HG02852 (cell line): ENCODE measurements at regions not wholly inside any gene's neighbourhood (a gene's known extent, or its start where the extent isn't known, plus 50 kb on each side); places are given as distances from the start of the nearest gene placed in this dataset.

Source experiments
- ATAC-seq: cut with Tn5 transposase; IDR thresholded peaks from one replicate; pipeline ENCODE4 v1.9.1; 2021; ENCODE audit warnings: mild to moderate bottlenecking, moderate library complexity; ENCODE audit not compliant: unreplicated experiment

DNA sequence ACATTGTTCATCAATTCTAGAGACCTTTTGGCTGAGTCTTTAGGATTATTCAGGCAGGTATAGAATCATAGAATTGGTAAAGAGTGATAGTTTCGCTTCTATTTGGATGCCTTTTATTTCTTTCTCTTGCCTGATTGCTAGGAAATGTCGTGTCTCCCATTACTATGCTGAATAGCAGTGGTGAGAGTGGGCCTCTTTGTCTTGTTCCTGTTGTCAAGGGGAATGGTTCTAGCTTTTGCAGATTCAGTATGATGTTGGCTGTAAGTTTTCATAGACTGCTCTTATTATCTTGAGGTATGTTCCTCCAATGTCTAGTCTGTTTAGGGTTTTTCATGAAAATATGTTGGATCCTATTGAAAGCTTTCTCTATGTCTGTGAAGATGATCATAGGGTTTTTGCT, 200.2 kb upstream of the PABPC4L start:
- no peak for ATAC-seq

DNA sequence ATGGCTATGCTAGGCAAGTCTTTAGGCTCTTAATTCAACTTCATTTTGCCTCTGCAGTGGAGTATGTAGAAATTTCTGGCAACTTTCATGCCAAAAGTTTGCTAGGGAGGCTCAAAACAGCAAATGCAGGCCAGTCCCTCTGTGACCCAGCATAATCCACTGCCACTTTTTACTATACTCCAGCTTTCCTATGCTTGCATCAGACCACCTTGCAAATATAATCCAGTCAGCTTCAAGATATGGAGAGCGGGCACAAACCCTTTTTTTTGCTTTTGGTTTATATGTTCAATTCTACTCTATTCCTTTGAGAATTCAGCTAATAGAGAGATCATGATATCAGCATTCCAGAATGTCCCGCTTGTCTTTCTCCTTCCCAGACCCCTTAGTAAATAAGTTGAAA, 192.0 kb upstream of the PABPC4L start:
- ATAC-seq: no peak

DNA sequence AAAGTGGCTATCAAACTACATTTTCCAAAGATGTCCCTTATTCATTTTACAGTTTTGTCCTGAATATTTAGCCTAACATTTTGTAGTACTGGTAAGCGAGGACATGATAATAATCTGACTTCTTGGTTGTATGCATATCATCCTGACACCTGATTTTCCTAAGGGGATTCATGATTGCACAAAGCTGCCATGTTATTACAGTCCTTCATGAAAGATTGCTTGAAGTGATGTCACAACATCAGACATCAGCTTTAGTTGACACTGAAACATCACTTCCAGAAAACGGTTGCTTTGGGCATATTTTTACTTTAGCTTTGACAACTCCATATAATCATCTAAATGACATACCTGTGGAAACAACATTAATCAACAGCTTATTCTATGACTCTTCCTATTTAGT, 188.7 kb upstream of the PABPC4L start:
- ATAC-seq: no peak

DNA sequence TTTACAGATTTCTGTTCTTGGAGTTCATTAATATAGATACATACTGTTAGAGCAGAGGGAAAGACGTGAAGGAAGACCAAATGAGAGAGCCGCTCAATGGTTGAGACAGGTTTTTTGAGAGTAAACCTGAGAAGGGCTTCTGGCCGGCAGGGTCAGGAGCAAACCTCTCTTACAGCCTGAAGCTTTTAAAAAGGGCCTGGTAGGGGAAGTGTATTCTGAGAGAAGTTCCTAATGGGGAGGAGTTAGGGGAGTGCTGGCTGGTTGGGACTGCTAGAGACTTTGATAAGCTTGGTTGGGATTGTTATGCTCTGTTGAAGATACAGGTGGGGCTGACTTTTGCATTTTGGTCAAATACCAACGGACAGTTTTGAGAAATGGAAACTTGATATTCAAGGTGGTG, 186.8 kb upstream of the PABPC4L start:
- no peak for ATAC-seq

DNA sequence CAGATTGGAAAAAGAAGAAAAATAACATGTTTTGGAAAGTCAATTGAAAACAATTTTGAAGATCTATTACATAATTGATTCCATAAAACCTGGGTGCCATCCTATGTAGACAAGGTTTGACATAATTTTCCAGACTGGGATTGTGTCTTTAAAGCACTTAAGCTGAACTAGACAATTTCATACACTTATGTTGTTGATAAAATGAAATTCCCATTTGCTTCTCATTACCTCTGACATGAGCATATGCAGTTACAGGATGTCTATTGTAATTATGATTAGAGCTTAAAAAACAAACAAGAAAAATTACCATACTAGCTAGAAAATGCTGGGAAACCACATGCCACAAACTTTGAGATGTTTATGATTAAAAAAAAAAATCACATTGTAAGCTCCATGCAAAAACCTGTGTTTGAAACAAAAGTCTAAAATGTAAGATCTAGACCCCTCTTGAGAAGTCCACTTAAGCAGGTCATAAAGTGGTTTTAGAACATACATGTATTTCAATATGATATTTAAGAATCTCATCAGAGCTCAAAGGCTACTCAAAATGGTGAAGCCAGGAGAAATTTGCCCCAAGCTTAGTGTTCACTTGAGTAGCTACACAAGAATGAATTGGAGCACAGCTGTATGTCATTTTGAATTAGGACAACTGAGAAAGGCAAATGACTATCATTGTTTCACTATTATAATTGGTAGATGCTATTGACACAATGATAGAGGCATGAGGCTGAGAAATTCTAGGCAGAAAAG, 181.1 kb upstream of the PABPC4L start:
- no peak for ATAC-seq

DNA sequence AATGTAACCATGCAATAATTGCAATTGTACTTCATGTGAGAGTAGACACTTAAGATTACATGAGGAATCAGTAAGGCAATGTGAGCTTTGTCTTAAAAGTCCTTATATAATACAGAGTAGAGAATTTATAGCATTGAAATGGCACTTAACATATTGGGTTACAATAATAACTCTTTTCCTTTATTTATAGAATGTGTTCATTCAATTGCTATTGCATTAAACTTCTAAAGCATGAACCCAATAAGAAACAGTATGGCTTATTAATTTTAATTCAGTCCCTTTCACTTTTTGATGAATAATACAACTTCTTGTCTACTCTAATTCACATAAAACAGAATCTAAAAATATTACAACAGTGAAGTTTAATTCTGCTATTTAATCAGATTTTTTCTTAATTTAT, 174.2 kb upstream of the PABPC4L start:
- no peak for ATAC-seq

DNA sequence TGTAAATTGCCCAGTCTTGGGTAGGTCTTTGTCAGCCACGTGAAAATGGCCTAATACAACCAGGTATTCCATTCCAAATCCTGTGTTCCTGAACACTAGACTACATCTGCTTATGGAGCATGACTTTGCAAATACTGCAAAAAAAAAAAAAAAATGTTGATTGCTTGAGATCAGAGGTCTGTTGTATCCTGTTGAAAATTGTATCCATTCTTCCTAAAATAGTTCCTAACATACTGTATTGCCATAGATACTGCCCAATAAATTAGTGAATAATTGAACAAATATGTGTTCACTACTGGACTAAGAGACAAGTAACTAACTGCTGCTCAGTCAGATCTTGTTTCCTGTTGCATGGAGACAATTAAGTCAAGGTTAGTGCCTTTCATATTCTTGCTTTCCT, 164.3 kb upstream of the PABPC4L start:
- no peak for ATAC-seq

DNA sequence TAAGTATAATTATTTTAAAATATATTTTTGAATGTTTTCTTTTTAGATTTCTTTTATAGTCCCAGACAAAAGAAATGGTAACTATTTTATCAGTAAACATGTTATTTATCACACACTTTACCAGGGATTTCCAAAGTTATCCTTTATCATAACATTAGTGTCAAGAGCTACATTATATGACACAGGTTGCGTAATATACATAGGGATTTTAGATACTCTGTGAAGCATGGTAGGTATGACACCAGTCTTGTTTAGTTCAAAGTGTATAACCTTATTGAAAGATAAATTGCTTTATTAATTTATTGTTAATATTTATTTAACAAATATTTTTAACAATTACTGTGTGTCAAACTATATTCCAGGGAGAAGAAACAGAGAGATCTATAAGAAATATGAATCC, 163.3 kb upstream of the PABPC4L start:
- no peak for ATAC-seq

DNA sequence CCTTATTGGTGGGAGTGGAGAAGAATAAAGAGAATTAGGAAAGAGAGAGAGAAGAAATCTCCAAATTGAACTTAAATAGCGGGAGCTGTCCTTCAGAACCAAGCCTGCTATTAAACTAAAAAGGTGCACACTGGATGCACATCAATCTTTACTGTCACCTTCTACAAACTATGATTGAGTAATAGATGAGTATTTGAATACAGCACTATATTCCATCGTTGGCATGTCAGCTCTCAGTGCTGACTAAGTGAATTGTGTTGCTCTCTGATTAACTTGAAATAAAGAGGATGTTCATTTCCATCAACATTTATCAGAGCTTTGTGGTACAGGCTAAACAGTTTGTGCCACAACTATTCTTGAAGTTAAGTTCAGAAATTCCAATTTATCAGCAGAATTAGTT, 143.7 kb upstream of the PABPC4L start:
- ATAC-seq: no peak

DNA sequence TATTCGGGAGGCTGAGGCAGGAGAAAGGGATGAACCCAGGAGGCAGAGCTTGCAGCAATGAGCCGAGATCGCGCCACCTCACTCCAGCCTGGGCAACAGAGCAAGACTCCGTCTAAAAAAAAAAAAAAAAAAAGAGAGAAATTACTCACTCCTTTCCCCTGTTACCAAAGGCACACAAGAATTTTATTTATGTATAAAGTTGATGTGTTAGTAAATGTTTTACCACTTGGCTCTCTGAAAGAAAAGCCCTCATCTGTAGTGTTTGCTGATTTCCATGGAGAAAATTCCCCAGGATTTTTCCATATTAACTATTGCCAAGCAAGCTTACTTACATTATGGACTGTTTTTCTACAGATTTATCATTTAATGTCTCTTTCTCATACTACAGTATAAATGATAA, 142.1 kb upstream of the PABPC4L start:
- no peak for ATAC-seq

DNA sequence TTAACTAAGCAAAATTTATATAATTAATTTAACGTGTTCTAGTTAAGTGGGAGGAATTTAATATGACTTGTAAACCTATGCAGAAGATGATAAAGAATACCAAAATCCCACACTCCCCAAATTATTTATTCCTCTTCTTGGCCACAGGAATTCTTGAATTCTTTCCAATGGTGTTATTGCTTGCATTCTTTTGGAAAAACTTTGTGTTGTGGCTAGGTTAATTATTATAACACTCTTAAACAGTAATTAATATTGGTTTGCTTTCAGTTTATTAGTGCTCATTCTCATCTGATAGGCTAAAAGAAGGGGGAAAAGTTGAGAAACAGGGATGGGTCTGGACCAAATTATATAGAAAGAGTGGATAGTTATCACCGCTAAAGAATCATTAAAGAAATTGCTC, 141.5 kb upstream of the PABPC4L start:
- ATAC-seq: no peak

DNA sequence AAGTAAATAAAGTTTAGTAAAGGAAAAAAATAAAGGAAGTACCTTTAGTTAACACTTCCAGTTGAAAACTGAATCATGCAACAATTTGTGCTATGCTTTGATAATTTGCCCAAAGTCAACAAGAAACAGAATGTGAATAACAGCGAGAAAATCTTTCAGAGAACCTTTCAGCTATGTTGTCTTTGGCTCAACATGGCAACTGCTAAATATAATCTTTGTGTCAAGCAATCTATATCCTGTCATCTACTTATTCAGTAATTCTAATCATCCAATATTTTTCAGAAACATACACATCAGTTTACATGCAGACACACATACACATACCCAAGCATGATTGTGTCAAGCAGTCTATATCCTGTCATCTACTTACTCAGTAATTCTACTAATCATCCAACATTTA, 136.0 kb upstream of the PABPC4L start:
- ATAC-seq: no peak

DNA sequence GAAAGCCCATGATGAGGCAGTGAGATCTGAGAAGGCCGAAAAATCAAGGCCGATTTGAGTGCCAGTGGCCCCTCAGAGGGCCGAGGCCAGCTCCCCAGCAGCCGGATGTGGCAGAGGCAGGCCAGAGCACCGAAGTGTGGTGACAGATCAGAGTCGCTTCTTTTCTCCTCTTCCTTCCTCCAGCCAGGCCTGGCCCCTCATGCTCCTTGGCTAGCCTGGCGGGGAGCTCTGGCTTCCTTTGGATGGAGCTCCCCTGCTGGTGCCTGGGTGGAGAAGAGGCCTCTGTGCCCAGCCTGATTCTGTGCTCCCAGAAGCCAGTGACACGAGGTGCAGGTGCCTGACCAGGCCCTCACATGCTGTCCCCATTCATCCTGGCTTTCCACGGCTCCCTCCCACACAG, 127.2 kb upstream of the PABPC4L start:
- no peak for ATAC-seq

DNA sequence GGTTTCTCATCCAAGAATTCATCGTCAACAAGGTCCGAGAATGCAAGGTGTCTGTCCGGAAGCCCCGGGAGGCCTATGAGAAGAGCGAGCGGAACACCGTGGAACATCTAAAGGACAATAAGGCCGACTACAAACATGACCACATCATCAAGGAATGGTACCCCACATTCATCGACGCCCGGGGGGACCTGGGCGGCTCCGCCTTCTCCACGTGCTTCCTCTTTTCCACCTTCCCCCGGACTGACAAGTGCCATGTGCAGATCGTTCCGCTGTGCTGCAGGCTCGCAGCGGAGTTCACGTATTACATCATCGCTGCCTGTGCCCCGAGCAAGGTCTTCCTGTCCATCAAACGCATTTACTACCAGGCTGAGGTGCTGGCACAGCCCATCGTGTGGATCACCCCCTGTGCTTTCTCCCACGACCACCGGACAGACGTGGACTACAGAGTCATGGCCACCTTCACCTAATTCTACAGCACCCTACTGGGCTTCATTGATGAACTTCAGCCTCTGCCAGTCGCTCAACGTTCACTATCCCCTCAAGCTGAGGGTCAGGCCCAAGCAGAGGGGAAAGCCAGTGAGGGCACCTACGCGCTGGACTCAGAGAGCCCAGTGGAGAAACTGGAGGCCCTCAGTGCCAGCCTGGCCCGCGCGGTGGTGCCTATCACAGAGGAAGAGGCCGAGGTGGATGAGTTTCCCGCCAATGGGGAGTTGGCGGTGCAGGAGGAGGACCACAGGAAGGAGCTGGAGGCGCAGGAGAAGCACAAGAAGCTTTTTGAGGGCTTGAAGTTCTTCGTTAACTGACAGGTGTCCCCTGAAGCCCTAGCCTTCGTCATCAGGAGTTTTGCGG, 125.9 kb upstream of the PABPC4L start:
- no peak for ATAC-seq

DNA sequence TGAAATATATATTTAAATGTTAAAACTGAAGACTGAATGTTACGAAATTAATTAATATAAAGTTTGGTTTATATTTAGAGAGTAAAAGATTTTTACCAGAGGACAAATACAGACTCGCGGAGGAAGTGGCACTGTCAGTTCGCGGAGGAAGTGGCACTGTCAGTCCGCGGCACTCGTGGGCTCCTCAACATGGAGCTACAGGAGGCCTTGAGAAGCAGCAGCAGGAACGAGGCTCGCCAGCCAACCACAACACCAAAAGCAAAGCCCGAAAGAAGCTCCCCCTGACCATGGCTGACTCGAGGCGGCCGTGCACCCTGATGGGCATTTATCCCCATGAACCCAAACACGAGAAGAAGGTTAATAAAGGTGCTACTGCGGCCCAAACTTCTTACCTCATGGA, 125.3 kb upstream of the PABPC4L start:
- no peak for ATAC-seq

DNA sequence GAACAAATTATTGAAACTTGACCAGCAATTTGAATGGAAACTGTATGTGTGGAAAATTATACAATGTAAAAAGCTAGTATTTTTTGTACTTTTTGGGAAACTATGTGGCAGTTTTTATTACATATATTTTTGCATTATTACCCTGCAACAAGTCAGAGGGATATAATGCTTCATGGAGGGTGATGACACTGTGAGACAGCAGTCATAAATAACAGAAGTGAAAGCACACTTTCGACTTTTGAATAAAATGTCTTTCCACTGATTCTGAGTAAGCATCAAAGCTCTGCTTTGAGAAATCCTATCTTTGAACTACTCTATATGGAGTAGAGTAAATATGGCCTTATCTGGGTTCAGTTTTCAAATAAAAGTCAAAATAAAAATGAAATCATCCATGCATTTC, 122.6 kb upstream of the PABPC4L start:
- no peak for ATAC-seq

DNA sequence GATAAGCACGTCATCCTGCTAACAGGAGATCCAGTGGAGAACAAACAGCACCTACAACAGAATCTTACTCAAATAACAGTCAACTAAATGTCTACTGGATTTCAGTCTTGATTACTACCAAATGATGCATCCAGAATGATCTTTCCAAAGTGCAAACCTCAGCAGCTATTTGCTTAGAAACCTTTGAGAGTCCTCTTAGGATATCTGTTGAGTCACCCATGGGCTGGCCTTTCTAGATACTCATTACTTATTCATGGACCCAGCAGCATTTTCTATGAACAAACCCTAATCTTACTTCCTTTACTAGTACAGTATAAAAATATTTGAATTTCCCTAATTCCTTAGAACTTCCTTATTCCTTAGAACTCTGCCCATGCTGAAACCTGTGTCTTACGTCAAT, 118.5 kb upstream of the PABPC4L start:
- ATAC-seq: no peak

DNA sequence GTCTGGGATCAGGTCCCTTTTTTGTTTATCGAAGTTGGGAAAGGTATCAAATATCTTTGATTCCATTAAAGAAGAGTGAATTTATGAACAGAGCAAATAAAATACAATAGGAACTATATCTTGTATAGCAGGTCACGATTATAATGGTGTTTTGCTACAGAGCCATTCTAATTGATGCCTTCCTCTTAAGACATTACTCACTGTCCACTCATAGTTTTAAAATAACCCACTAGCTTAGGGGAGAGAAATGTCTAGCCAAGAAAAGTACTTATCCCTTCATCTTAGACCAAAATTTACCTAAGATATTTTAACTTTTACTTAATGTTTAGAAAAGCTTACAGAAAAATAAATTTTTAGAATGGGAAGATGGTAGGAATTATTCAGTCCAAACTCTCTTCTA, 112.0 kb upstream of the PABPC4L start:
- no peak for ATAC-seq

DNA sequence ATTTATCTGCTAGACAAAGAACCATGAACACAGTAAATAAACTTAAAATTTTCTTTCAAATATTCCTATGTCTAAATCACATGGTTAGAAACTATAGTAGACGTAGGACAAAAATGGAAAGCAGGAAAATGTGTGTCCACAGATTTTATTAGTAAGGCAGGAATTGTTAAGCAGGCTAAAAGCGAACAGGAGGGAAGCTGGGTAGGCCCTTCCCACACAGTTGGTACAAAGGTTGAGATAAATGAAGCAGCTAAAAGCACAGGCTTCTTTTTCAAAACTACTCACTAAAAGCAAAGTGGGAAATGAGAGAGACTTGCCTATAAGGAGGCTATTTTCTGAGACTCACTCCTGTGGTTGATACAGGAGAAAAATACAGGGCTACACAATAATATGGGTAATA, 108.1 kb upstream of the PABPC4L start:
- ATAC-seq: no peak

DNA sequence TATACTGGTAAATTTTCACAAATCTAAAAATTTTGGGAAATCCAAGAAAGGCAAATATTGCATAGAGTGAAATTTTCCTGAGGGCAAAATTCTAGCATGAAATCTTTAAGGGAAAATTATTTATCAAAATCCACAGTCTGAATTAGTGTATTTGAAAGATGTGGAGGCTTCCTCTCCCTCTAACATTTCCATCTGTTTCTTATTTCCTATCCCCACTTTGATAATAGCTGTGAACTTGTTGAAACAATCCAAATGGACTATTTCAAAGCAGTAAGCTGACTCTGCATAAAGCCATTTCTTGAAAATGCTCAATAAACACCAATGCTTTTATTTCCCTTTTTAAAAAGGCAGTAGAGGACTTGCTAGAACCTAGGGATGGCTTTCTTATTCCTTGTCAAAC, 107.3 kb upstream of the PABPC4L start:
- ATAC-seq: no peak

DNA sequence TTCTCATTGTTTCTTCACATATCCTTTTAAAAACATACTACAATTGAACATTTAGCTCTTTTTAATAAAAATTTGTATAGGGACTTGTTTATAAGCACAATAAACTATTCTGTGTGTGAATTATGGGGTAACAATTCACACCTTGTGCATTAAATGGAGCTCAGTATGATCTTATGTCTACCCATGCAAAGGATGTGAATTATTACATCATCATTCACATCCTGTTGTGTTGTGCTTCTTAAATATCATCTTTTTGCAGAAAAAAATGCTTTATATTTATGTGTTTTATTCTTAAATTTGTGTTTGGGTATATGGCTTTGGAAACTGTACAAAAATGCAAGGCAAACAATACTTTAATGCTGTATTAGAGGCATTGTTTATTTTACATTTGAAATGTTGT, 96.7 kb upstream of the PABPC4L start:
- no peak for ATAC-seq

DNA sequence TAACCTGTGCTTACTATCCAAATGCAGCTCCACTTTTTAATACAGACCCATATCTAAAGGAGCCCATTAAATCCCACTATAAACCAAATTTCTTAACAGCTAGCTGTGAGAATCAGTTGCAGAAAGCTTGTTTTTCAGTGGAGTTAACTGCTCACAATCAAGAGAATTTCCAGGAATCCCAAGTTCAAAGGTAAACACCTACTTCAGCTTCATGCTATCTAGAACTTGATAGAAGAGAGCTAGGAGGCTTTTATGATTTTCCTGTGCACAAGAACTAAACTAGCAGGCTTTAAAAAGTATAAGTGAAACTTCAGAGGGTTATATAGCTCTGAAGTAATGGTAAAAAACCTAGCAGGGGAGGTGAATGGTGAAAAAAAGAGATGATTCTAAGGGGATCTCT, 96.2 kb upstream of the PABPC4L start:
- no peak for ATAC-seq

DNA sequence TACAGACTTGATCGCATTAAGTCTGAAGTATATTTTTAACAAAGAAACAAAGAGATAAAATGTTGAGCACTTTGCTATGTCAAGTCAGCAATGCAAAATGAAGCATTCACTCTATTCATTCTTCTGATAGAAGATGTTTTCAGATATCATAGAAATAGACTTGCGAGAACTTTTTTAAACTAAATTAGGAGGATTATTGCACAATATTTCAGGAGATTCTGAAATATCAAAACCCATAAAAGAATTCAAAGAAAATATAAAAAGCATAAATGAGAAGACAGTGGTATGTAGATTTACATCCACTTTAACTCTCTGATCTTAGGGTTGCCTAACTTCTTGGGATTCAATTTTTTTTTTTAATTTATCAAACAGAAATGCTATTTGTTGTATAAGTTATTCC, 81.1 kb upstream of the PABPC4L start:
- ATAC-seq: no peak
